ENCODE measurements at regions not wholly inside any gene's neighbourhood (a gene's known extent, or its start where the extent isn't known, plus 50 kb on each side); places are given as distances from the start of the nearest gene placed in this dataset.

DNA sequence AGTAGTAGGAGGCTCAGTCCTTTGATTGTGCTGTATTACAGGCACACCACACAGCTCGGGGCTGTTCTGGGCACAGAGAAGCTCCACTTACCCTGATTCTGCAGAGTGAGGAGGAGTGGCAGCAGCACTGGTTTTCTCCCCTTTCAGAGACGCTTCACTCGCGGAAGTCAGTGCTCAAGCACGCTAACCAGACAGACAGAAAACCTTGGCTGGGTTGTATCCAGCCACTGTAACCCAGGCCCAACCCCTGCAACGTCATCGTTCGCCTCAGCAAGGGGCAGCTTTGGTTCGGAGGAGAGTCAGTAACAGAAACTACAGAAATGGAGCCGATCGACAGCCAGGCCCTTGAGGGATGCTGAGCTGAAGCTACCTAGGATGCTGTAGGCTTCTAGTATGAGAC is 171.0 kb downstream of the SLC16A9 start:
- H3K4me1 ChIP-seq (ENCODE audit: low read length) = no peaks in the 10 kb centered on the region
- no peaks in the 10 kb centered on the region for H3K36me3 ChIP-seq (replicated peaks; ENCODE audit: low read depth, low read length)
- H3K27ac ChIP-seq (ENCODE audit: low read length) = no peak overlapping the region
- no peak for TF ChIP-seq EZH2phosphoT487 (IDR thresholded peaks at IDR 0.05; ENCODE audit: low read depth)
- TF ChIP-seq, protein P1, sequence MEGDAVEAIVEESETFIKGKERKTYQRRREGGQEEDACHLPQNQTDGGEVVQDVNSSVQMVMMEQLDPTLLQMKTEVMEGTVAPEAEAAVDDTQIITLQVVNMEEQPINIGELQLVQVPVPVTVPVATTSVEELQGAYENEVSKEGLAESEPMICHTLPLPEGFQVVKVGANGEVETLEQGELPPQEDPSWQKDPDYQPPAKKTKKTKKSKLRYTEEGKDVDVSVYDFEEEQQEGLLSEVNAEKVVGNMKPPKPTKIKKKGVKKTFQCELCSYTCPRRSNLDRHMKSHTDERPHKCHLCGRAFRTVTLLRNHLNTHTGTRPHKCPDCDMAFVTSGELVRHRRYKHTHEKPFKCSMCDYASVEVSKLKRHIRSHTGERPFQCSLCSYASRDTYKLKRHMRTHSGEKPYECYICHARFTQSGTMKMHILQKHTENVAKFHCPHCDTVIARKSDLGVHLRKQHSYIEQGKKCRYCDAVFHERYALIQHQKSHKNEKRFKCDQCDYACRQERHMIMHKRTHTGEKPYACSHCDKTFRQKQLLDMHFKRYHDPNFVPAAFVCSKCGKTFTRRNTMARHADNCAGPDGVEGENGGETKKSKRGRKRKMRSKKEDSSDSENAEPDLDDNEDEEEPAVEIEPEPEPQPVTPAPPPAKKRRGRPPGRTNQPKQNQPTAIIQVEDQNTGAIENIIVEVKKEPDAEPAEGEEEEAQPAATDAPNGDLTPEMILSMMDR (IDR thresholded peaks at IDR 0.05; ENCODE audit: low read depth, low read length) = no peak
- no peaks in the 10 kb centered on the region for H3K27me3 ChIP-seq (ENCODE audit: low read depth, low read length)
- H3K9ac ChIP-seq (ENCODE audit: low read length) = no peak overlapping the region
- H4K20me1 ChIP-seq (ENCODE audit: insufficient read depth, low read length) = no peaks in the 10 kb centered on the region
- no peak overlapping the region for H2AFZ ChIP-seq (ENCODE audit: low read depth, low read length)
- H3K4me3 ChIP-seq (ENCODE audit: low read length) = no peak overlapping the region
- no peaks in the 10 kb centered on the region for H3K9me3 ChIP-seq (ENCODE audit: insufficient read depth, low read length)
- H3K4me2 ChIP-seq (ENCODE audit: low read length) = no peak overlapping the region
- no peaks in the 10 kb centered on the region for H3K79me2 ChIP-seq (ENCODE audit: low read length)

DNA sequence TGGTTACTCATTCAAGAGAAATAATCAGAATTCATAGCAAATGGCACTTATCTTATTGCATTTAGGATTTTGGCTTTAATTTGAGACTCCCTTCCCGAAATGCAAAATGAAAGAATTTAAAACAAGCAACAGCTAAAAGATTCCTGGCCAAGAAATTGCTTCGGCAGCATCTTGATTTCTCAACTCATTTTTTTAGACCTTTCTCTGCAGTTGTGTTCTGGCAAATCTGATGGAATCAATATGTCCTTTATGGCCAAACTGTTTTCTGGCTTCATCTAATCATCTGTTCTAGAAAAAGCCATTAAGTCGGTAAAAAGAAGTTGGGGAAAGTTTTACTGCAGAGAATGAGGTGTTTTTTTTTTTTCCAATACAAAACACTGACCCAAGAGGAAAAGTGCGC is 172.1 kb downstream of the SLC16A9 start:
- no peak overlapping the region for H3K4me2 ChIP-seq (ENCODE audit: low read length)
- no peaks in the 10 kb centered on the region for H3K27me3 ChIP-seq (ENCODE audit: low read depth, low read length)
- H3K36me3 ChIP-seq (replicated peaks; ENCODE audit: low read depth, low read length) = no peaks in the 10 kb centered on the region
- no peak overlapping the region for H3K4me3 ChIP-seq (ENCODE audit: low read length)
- no peak for TF ChIP-seq EZH2phosphoT487 (IDR thresholded peaks at IDR 0.05; ENCODE audit: low read depth)
- TF ChIP-seq, protein P1 (IDR thresholded peaks at IDR 0.05; ENCODE audit: low read depth, low read length) = no peak
- H3K9ac ChIP-seq (ENCODE audit: low read length) = no peak overlapping the region
- no peaks in the 10 kb centered on the region for H3K4me1 ChIP-seq (ENCODE audit: low read length)
- H4K20me1 ChIP-seq (ENCODE audit: insufficient read depth, low read length) = no peaks in the 10 kb centered on the region
- no peak overlapping the region for H3K27ac ChIP-seq (ENCODE audit: low read length)
- H3K79me2 ChIP-seq (ENCODE audit: low read length) = no peaks in the 10 kb centered on the region
- H3K9me3 ChIP-seq (ENCODE audit: insufficient read depth, low read length) = no peaks in the 10 kb centered on the region
- H2AFZ ChIP-seq (ENCODE audit: low read depth, low read length) = no peak overlapping the region

DNA sequence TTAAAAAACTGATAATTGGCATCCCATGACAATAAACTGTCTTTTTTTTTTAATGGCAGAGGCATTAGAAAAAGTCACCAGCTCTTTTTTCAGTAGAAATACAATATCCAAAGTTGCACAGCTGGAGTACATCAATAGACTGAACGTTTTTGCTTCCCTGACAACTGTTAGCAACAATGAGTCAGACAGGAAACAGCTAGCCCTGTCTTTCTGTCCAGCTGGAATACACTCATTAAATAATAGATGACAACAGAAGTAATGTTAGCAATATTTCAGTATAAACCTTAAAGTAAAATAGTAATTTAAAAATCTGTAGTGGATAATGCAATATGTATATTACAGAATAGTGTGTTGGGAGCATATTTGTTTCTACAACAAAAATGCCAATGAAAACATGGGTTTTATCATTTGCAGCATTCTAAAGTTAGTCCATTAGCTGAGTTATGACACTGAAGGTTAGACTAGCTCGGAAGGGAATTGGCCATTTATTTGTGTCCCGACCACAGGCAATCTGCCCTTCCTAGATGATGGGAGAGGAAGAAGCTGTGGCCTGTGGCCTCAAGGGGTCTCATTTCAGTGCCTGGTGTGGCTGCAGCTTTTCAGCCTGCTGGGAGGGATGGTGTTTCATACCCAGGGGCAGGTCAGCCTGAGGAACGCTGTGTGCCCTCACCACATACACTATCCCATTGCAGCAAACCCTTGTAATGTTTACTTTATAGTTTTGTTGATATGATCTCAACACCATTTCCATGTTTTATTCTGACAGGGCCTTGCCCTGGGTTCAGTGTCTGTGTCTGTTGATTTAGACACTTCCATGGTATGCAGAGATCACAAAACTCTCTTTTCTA is 173.3 kb downstream of the SLC16A9 start:
- Histone ChIP-seq H3K9me3 (ENCODE audit: insufficient read depth, low read length) (no peaks in the 10 kb centered on the region), H2AFZ (ENCODE audit: low read depth, low read length) (no peak overlapping the region), H3K9ac (ENCODE audit: low read length) (no peak overlapping the region), H3K4me2 (ENCODE audit: low read length) (no peak overlapping the region), H3K4me1 (ENCODE audit: low read length) (no peaks in the 10 kb centered on the region), H3K27me3 (ENCODE audit: low read depth, low read length) (no peaks in the 10 kb centered on the region), H4K20me1 (ENCODE audit: insufficient read depth, low read length) (no peaks in the 10 kb centered on the region), H3K4me3 (ENCODE audit: low read length) (no peak overlapping the region), H3K27ac (ENCODE audit: low read length) (no peak overlapping the region), H3K79me2 (ENCODE audit: low read length) (no peaks in the 10 kb centered on the region), H3K36me3 (replicated peaks; ENCODE audit: low read depth, low read length) (no peaks in the 10 kb centered on the region)
- no peak for TF ChIP-seq EZH2phosphoT487 (IDR thresholded peaks at IDR 0.05; ENCODE audit: low read depth)

DNA sequence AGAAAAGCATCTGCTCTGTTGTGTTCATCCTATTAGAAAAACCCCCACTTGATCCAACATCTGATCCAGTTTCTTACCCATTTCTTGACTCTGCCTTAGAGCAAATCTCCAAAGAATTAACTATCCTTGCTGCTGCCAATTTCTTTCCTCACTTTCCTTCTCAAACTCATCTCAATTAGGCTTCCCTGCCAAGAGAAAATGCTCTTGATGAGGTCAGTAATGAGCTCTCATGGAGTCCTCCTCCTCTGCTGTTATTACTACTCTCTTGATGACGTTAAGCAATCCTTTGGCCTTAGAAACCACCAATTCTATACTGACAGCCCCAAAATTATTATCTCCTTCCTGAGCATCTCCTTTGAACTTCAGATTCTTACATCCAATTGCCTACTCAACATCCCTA is 162.0 kb upstream of the FAM13C start:
- no peak for TF ChIP-seq EZH2phosphoT487 (IDR thresholded peaks at IDR 0.05; ENCODE audit: low read depth)
- TF ChIP-seq, protein P1 (IDR thresholded peaks at IDR 0.05; ENCODE audit: low read depth, low read length) = no peak
- H4K20me1 ChIP-seq (ENCODE audit: insufficient read depth, low read length) = no peaks in the 10 kb centered on the region
- H3K79me2 ChIP-seq (ENCODE audit: low read length) = no peaks in the 10 kb centered on the region
- H3K36me3 ChIP-seq (replicated peaks; ENCODE audit: low read depth, low read length) = no peaks in the 10 kb centered on the region
- H3K4me2 ChIP-seq (ENCODE audit: low read length) = no peak overlapping the region
- no peak overlapping the region for H3K9ac ChIP-seq (ENCODE audit: low read length)
- no peaks in the 10 kb centered on the region for H3K9me3 ChIP-seq (ENCODE audit: insufficient read depth, low read length)
- H2AFZ ChIP-seq (ENCODE audit: low read depth, low read length) = no peak overlapping the region
- H3K27ac ChIP-seq (ENCODE audit: low read length) = no peak overlapping the region
- H3K4me1 ChIP-seq (ENCODE audit: low read length) = no peaks in the 10 kb centered on the region
- H3K4me3 ChIP-seq (ENCODE audit: low read length) = no peak overlapping the region
- no peaks in the 10 kb centered on the region for H3K27me3 ChIP-seq (ENCODE audit: low read depth, low read length)

All from OCI-LY3 (cell line).